ENCODE measurements at regions not wholly inside any gene's neighbourhood (a gene's known extent, or its start where the extent isn't known, plus 50 kb on each side); places are given as distances from the start of the nearest gene placed in this dataset.

- no peak for TF ChIP-seq CTCF (IDR thresholded peaks at IDR 0.05; ENCODE audit: borderline replicate concordance, extremely low read depth, low read length, poor library complexity, severe bottlenecking)
- TF ChIP-seq EZH2 (IDR thresholded peaks at IDR 0.05; ENCODE audit: borderline replicate concordance, low read depth, low read length, severe bottlenecking): no peak
Measured at GRCh38 chr7:67729771-67730170, 733.1 kb downstream of the TYW1 start.

Measured in DND-41 (cell line).